A673 (cell line): ENCODE measurements at regions not wholly inside any gene's neighbourhood (a gene's known extent, or its start where the extent isn't known, plus 50 kb on each side); places are given as distances from the start of the nearest gene placed in this dataset.
"Not testable (repeated sequence)": the region's sequence is repeated elsewhere in the genome, so short reads cannot be mapped to it uniquely, and the experiment has no call there.

Experiments used
- BruUV-seq: library from RNA; stranded (reverse); fragments of 400-500 nt; replicated peaks from 2 replicates; lab custom pipeline; 2021; lab: Mats Ljungman, UMichigan
- CTCF ChIA-PET: fragments of 300-600 bp; sonication (Branson Sonifier 250); formaldehyde crosslinking; loops from one replicate; lab custom pipeline; 2022; ENCODE audit warnings: antibody characterized with exemption; lab: Charles Lee
- POLR2A ChIA-PET: fragments of 300-600 bp; sonication (Branson Sonifier 250); formaldehyde crosslinking; loops from one replicate; lab custom pipeline; 2022; ENCODE audit warnings: antibody characterized with exemption; ENCODE audit not compliant: low non-redundant PET; lab: Charles Lee
- DNase-seq: peaks from one replicate; pipeline ENCODE4 v3.0.0-alpha.2; 2015; ENCODE audit warnings: low spot score
- H3K27ac ChIP-seq: fragments of 200-600 bp; sonication (generic); 2 replicates; pipeline ENCODE4 v1.5.1; 2016; ENCODE audit warnings: mixed run types, low read depth, mild to moderate bottlenecking, mixed read lengths, antibody characterized with exemption, low read length; ENCODE audit not compliant: poor library complexity, severe bottlenecking
- H3K27me3 ChIP-seq: fragments of 200-600 bp; sonication (generic); replicated peaks from 2 replicates; pipeline ENCODE4 v1.6.1; 2017; ENCODE audit warnings: mixed run types, low read depth, mild to moderate bottlenecking, mixed read lengths, antibody characterized with exemption, low read length; ENCODE audit not compliant: insufficient read depth, poor library complexity
- H3K36me3 ChIP-seq: fragments of 200-600 bp; sonication (generic); 2 replicates; pipeline ENCODE4 v1.6.1; 2016; ENCODE audit warnings: mixed run types, mild to moderate bottlenecking, mixed read lengths, antibody characterized with exemption, low read length; ENCODE audit not compliant: insufficient read depth, poor library complexity, severe bottlenecking
- H3K4me1 ChIP-seq: fragments of 200-600 bp; sonication (generic); 2 replicates; pipeline ENCODE4 v1.6.1; 2017; ENCODE audit warnings: mixed run types, mild to moderate bottlenecking, mixed read lengths, antibody characterized with exemption, low read length; ENCODE audit not compliant: insufficient read depth, poor library complexity, severe bottlenecking
- H3K4me3 ChIP-seq: fragments of 200-600 bp; sonication (generic); 2 replicates; pipeline ENCODE4 v1.5.1; 2016; ENCODE audit warnings: low read depth, mixed run types, mild to moderate bottlenecking, mixed read lengths, low read length; ENCODE audit not compliant: poor library complexity, severe bottlenecking
- H3K9me3 ChIP-seq: fragments of 200-600 bp; sonication (generic); 2 replicates; pipeline ENCODE4 v1.6.1; 2016; ENCODE audit warnings: mixed run types, low read depth, mild to moderate bottlenecking, mixed read lengths, antibody characterized with exemption, low read length; ENCODE audit not compliant: poor library complexity, severe bottlenecking
- EZH2 ChIP-seq: fragments of 200-600 bp; sonication (generic); IDR thresholded peaks from 2 replicates; pipeline ENCODE4 v1.6.1; 2017; ENCODE audit warnings: borderline replicate concordance, low read depth, mild to moderate bottlenecking, mixed read lengths, antibody characterized with exemption, low read length; ENCODE audit not compliant: poor library complexity, severe bottlenecking
- intact Hi-C: fragments of 100-400 bp; cut with micrococcal nuclease; formaldehyde crosslinking; loops from one replicate; pipeline ENCODE4 v1.10.0; 2022; ENCODE audit not compliant: unreplicated experiment
- TF ChIP-seq, protein P1 (sequence below): fragments of 300-800, 200-600 bp; sonication (generic); conservative IDR thresholded peaks from 2 replicates; pipeline ENCODE4 v1.5.1; 2017; ENCODE audit warnings: low read depth, mild to moderate bottlenecking, antibody characterized with exemption, low read length, moderate library complexity, mixed read lengths

DNA sequence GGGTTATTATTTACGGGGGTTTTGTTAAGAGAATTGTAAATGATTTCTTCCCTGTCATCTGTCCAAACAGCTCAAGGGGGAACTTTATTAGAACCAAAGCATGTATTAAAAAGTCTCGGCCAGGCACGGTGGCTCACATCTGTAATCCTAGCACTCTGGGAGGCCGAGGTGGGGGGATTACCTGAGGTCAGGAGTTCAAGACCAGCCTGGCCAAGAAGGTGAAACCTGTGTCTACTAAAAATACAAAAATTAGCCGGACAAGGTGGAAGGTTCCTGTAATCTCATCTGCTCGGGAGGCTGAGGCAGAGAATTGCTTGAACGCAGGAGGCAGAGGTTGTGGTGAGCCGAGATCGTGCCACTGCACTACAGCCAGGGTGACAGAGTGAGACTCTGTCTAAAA lies 4486.6 kb upstream of the OR11H1 start:
- DNase-seq, H3K27ac ChIP-seq, H3K4me1 ChIP-seq, H3K4me3 ChIP-seq, CTCF ChIA-PET, H3K27me3 ChIP-seq, H3K36me3 ChIP-seq, intact Hi-C loops, BruUV-seq, POLR2A ChIA-PET: not testable (repeated sequence)
- H3K9me3 ChIP-seq, result peaks cover 58% of the 10 kb centered on the region

DNA sequence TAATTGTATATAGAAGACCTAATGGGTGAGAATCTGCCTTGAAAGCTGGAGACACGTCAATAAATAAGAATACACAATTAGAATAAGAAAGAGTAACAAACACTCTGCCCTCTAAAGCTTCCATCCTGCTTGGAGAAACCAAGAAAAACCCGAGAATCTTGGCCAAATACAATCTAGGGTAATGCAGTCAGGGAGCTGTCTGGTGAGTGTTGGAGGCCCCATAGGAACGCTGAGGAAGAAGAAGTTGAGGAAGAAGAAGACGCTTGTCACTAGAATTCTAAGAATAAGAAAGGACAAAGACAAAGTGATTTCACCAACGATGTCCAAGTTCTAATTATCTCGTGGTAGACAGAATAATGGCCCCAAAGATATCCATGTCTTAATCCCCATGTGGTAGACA lies 4485.9 kb upstream of the OR11H1 start:
- no TSS peak for BruUV-seq
- POLR2A ChIA-PET, result no interaction called here
- H3K36me3 ChIP-seq, result no peaks in the 10 kb centered on the region
- no peak for DNase-seq
- TF ChIP-seq EZH2, result no peak
- TF ChIP-seq, protein P1, sequence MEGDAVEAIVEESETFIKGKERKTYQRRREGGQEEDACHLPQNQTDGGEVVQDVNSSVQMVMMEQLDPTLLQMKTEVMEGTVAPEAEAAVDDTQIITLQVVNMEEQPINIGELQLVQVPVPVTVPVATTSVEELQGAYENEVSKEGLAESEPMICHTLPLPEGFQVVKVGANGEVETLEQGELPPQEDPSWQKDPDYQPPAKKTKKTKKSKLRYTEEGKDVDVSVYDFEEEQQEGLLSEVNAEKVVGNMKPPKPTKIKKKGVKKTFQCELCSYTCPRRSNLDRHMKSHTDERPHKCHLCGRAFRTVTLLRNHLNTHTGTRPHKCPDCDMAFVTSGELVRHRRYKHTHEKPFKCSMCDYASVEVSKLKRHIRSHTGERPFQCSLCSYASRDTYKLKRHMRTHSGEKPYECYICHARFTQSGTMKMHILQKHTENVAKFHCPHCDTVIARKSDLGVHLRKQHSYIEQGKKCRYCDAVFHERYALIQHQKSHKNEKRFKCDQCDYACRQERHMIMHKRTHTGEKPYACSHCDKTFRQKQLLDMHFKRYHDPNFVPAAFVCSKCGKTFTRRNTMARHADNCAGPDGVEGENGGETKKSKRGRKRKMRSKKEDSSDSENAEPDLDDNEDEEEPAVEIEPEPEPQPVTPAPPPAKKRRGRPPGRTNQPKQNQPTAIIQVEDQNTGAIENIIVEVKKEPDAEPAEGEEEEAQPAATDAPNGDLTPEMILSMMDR, result no peak
- H3K27ac ChIP-seq, result no peak overlapping the region
- CTCF ChIA-PET, result no interaction called here
- H3K4me3 ChIP-seq, result no peak overlapping the region
- intact Hi-C loops, result no loop called here
- H3K9me3 ChIP-seq, result peaks cover 51% of the 10 kb centered on the region
- H3K27me3 ChIP-seq, result no peaks in the 10 kb centered on the region
- H3K4me1 ChIP-seq, result no peaks in the 10 kb centered on the region

DNA sequence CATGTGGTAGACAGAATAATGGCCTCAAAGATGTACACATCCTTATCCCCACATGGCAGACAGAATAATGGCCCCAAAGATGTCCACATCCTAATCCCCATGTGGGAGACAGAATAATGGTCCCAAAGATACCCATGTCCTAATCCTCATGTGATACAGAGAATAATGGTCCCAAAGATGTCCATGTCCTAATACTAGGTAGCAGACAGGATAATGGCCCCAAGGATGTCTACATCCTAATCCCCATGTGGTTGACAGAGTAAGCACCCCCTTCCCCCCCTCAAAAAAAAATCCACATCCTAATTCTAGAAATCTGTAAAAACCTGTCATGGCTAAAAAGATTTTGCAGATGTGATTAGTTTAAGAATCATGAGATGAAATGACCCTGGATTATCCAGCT lies 4484.7 kb upstream of the OR11H1 start:
- H3K9me3 ChIP-seq, result peaks cover 43% of the 10 kb centered on the region
- BruUV-seq, intact Hi-C loops, H3K27me3 ChIP-seq, POLR2A ChIA-PET, DNase-seq, H3K36me3 ChIP-seq, H3K4me3 ChIP-seq, H3K4me1 ChIP-seq, CTCF ChIA-PET, H3K27ac ChIP-seq: not testable (repeated sequence)

DNA sequence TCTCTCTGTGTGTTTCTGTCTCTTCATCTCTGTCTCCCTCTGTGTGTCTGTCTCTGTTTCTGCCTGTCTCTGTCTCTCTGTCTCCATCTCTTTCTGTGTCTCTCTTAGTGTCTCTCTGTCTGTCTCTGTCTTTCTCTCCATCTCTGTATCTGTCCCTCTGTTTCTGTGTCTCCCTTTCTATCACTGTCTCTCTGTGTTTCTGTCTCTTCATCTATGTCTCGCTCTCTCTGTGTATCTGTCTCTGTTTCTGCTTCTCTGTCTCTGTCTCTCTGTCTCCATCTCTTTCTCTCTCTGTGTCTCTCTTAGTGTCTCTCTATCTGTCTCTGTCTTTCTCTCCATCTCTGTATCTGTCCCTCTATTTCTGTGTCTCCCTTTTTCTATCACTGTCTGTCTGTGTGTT lies 4479.1 kb upstream of the OR11H1 start:
- H3K36me3 ChIP-seq, H3K27ac ChIP-seq, CTCF ChIA-PET, H3K4me3 ChIP-seq, H3K4me1 ChIP-seq, DNase-seq, H3K27me3 ChIP-seq, BruUV-seq, POLR2A ChIA-PET, intact Hi-C loops: not testable (repeated sequence)
- peaks cover 18% of the 10 kb centered on the region for H3K9me3 ChIP-seq

DNA sequence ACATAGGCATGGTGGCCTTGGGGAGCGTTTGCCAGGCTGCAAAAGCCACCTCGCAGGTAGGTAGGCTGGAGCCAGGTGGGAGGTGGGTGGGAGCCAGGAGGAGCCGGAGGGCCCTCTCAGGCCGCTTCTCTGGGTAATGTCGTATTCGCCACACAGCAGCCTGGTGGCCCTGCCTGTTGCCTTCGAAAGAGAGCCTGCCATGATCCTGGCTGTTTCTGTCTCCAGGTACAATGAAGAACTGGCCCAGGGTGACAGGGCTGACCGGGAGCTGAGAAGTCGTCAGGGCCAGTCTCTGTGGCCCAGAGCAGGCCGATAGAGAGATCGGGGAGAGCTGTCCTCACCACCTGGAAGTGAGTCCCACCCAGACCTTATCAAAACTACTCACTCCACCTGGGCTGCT lies 4477.8 kb upstream of the OR11H1 start:
- BruUV-seq, CTCF ChIA-PET, DNase-seq, H3K4me1 ChIP-seq, H3K36me3 ChIP-seq, H3K4me3 ChIP-seq, H3K27me3 ChIP-seq, H3K27ac ChIP-seq, intact Hi-C loops, POLR2A ChIA-PET: not testable (repeated sequence)
- H3K9me3 ChIP-seq, result peaks cover 25% of the 10 kb centered on the region

DNA sequence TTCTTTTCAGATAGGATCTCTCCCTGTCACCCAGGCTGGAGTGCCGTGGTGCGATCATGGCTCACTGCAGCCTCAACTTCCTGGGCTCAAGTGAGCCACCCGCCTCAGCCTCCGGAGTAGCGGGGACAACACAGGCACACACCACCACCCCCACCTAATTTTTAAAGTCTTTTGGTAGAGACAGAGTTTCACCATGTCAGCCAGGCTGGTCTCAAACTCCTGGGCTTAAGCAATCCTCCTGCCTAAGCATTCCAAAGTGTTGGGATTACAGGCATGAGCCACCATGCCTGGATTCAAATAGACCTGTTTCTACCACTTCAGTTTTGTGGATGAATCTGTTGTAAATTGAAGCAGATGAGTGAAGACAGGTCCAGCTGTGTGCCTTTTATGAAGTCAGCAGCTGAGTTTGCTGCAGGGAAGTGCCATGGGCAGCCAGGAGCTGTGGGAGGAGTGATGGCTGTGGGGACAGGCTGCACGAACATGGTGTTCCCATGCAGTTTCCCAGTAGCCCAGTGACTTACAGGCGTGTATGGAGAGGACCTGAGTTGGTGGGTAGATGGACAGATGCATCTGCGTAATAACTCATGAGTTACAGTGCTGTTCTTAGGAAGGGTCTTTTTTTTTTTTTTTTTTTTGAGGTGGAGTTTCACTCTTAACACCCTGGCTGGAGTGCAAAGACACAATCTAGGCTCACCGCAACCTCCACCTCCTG lies 4476.4 kb upstream of the OR11H1 start:
- H3K4me3 ChIP-seq, DNase-seq, H3K4me1 ChIP-seq, POLR2A ChIA-PET, H3K36me3 ChIP-seq, BruUV-seq, intact Hi-C loops, H3K27me3 ChIP-seq, H3K27ac ChIP-seq, CTCF ChIA-PET: not testable (repeated sequence)
- H3K9me3 ChIP-seq, result peaks cover 37% of the 10 kb centered on the region
